SH-SY5Y (cell line): ENCODE measurements at regions not wholly inside any gene's neighbourhood (a gene's known extent, or its start where the extent isn't known, plus 50 kb on each side); places are given as distances from the start of the nearest gene placed in this dataset.

Experiments used
- GATA2 ChIP-seq: IDR thresholded peaks from 2 replicates; pipeline ENCODE4 v1.6.1; 2011; ENCODE audit warnings: mild to moderate bottlenecking, low read depth, low read length
- GATA3 ChIP-seq: IDR thresholded peaks from 2 replicates; pipeline ENCODE4 v1.6.1; 2011; ENCODE audit warnings: low read depth, mild to moderate bottlenecking, low read length, moderate library complexity

DNA sequence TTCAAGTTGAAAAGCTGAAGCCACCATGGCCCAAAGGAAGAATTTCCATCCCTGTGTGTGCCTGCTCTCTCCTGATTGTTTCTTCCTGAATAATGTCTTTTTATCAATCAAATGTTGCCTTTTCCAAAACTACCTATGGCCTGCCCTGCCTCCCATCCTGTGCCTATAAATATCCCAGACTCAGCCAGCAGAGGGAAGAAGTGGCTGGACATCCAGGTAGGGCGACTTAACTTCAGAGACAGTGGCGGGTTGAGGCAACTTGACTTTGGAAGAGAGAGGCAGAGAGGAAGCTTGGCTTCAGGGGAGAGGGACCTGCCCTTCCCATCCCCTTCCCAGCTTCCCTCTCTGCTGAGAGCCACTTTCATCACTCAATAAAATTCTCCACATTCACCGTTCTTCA, 133.0 kb downstream of the LCA5 start:
- TF ChIP-seq GATA2 (no peak), GATA3 (no peak)
